Endodermal cell (in vitro differentiated cells): ENCODE measurements at regions not wholly inside any gene's neighbourhood (a gene's known extent, or its start where the extent isn't known, plus 50 kb on each side); places are given as distances from the start of the nearest gene placed in this dataset.

Source experiments
- DNase-seq: peaks from one replicate; pipeline ENCODE4 v3.0.0-alpha.2; 2017
- H3K27ac ChIP-seq: 2 replicates; pipeline ENCODE4 v1.5.1; 2013; ENCODE audit warnings: mild to moderate bottlenecking, low read depth, low read length, moderate library complexity
- H3K27me3 ChIP-seq: 2 replicates; pipeline ENCODE4 v1.6.1; 2013; ENCODE audit warnings: mild to moderate bottlenecking, low read length, moderate library complexity; ENCODE audit not compliant: insufficient read depth, control insufficient read depth, poor library complexity, severe bottlenecking
- H3K36me3 ChIP-seq: 2 replicates; pipeline ENCODE4 v1.7.0; 2013; ENCODE audit warnings: mild to moderate bottlenecking, low read length, moderate library complexity; ENCODE audit not compliant: control insufficient read depth, insufficient read depth
- H3K4me1 ChIP-seq: one replicate; pipeline ENCODE4 v1.7.0; 2013; ENCODE audit warnings: low read length; ENCODE audit not compliant: control insufficient read depth, insufficient read depth
- H3K4me3 ChIP-seq: 2 replicates; pipeline ENCODE4 v1.5.1; 2013; ENCODE audit warnings: mild to moderate bottlenecking, low read length, moderate library complexity
- H3K9ac ChIP-seq: 2 replicates; pipeline ENCODE4 v1.6.1; 2013; ENCODE audit warnings: mild to moderate bottlenecking, low read length, moderate library complexity; ENCODE audit not compliant: poor library complexity, severe bottlenecking; ENCODE audit errors: extremely low read depth
- H3K9me3 ChIP-seq: 2 replicates; pipeline ENCODE4 v1.6.1; 2013; ENCODE audit warnings: mild to moderate bottlenecking, low read length, moderate library complexity; ENCODE audit not compliant: control insufficient read depth
- H3K27ac Mint-ChIP-seq: 2 replicates; pipeline ENCODE4 v1.8.0; 2020; ENCODE audit warnings: mixed read lengths
- H3K27me3 Mint-ChIP-seq: 2 replicates; pipeline ENCODE4 v1.8.0; 2021; ENCODE audit warnings: mild to moderate bottlenecking, mixed read lengths; ENCODE audit not compliant: insufficient read depth
- H3K36me3 Mint-ChIP-seq: 2 replicates; pipeline ENCODE4 v1.8.0; 2020; ENCODE audit warnings: low read depth, mixed read lengths
- H3K4me1 Mint-ChIP-seq: 2 replicates; pipeline ENCODE4 v1.8.0; 2020; ENCODE audit warnings: mixed read lengths
- H3K4me3 Mint-ChIP-seq: 2 replicates; pipeline ENCODE4 v1.8.0; 2020; ENCODE audit warnings: mild to moderate bottlenecking, moderate library complexity, mixed read lengths
- H3K9me3 Mint-ChIP-seq: 2 replicates; pipeline ENCODE4 v1.8.0; 2020; ENCODE audit warnings: mild to moderate bottlenecking, mixed read lengths
- WGBS, 2 experiments: methylation state at CpG; one replicate each; pipeline versions ENCODE4 v1.1.5 to v1.1.7; 2013; ENCODE audit warnings: missing lambda C conversion rate in 2 of 2, mixed read lengths in 1 of 2; ENCODE audit not compliant: insufficient coverage in 1 of 2, insufficient read length in 1 of 2; 5-methylcytosine and 5-hydroxymethylcytosine counted together
- TF ChIP-seq, protein P1 (sequence below): fragments of 200-600 bp; sonication (generic); conservative IDR thresholded peaks from 2 replicates; pipeline ENCODE4 v1.5.0; 2021; ENCODE audit warnings: antibody characterized with exemption, mild to moderate bottlenecking

DNA sequence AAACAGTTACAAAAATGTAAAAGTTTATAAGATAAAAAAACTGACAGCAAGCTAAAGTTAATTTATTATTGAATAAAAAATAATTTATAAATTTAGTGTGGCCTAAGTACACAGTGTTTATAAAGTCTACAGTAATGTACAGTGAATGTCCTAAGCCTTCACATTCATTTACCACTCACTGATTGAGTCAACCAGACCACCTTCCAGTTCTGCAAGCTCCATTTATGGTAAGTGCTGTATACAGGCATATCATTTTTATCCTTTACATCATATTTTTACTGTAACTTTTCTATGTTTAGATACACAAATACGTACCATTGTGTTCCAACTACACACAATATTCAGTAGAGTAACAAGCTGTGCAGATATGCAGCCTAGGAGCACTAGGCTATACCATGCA is 184.2 kb upstream of the LRATD1 start:
- Mint-ChIP-seq H3K4me1 (peaks cover 4% of the 10 kb centered on the region), H3K4me3 (no peak overlapping the region), H3K27me3 (no peaks in the 10 kb centered on the region), H3K27ac (no peak overlapping the region), H3K9me3 (peaks cover 32% of the 10 kb centered on the region), H3K36me3 (no peaks in the 10 kb centered on the region)
- TF ChIP-seq, protein P1, sequence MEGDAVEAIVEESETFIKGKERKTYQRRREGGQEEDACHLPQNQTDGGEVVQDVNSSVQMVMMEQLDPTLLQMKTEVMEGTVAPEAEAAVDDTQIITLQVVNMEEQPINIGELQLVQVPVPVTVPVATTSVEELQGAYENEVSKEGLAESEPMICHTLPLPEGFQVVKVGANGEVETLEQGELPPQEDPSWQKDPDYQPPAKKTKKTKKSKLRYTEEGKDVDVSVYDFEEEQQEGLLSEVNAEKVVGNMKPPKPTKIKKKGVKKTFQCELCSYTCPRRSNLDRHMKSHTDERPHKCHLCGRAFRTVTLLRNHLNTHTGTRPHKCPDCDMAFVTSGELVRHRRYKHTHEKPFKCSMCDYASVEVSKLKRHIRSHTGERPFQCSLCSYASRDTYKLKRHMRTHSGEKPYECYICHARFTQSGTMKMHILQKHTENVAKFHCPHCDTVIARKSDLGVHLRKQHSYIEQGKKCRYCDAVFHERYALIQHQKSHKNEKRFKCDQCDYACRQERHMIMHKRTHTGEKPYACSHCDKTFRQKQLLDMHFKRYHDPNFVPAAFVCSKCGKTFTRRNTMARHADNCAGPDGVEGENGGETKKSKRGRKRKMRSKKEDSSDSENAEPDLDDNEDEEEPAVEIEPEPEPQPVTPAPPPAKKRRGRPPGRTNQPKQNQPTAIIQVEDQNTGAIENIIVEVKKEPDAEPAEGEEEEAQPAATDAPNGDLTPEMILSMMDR = no peak
- no peak for DNase-seq
- H3K36me3 ChIP-seq = no peaks in the 10 kb centered on the region
- 64% methylated on average over 1 of the region's 1 CpG; no CpG with 5 or more reads in 1 of the 2 experiments for WGBS, 2 experiments
- H3K27ac ChIP-seq = no peak overlapping the region
- H3K9ac ChIP-seq = no peak overlapping the region
- no peaks in the 10 kb centered on the region for H3K27me3 ChIP-seq
- H3K9me3 ChIP-seq = peaks cover 17% of the 10 kb centered on the region
- no peaks in the 10 kb centered on the region for H3K4me1 ChIP-seq
- H3K4me3 ChIP-seq = no peak overlapping the region

DNA sequence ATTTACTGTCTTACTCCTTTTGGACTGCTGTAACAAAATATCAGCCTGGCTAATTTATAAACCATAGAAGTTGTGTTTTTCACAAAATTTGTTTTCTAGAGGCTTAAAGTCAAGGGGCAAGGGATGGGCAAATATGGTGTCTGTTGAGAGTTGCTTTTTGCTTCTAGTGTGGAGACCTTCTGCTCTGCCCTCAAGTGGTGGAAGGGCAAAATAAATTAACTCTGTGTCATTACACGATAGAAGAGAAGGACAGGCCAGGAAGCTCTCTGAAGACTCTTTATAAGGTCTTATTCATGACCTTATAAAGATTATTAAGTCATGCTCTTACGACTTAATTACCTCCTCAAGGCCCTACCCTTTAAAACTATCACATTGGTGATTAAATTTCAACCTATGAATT is 181.2 kb upstream of the LRATD1 start:
- no peaks in the 10 kb centered on the region for H3K27me3 Mint-ChIP-seq
- no peak overlapping the region for H3K9ac ChIP-seq
- H3K9me3 Mint-ChIP-seq = peaks cover 17% of the 10 kb centered on the region
- no peaks in the 10 kb centered on the region for H3K36me3 ChIP-seq
- no peak for DNase-seq
- TF ChIP-seq, protein P1 = peak; percentile 60
- H3K27me3 ChIP-seq = no peaks in the 10 kb centered on the region
- WGBS, 2 experiments = 80 to 88% methylated on average over 1 to 2 of the region's 2 CpGs
- no peak overlapping the region for H3K27ac ChIP-seq
- H3K4me1 ChIP-seq = no peaks in the 10 kb centered on the region
- H3K4me1 Mint-ChIP-seq = peaks cover 4% of the 10 kb centered on the region
- peaks cover 3% of the 10 kb centered on the region for H3K9me3 ChIP-seq
- no peak overlapping the region for H3K4me3 Mint-ChIP-seq
- no peak overlapping the region for H3K27ac Mint-ChIP-seq
- H3K36me3 Mint-ChIP-seq = no peaks in the 10 kb centered on the region
- no peak overlapping the region for H3K4me3 ChIP-seq

DNA sequence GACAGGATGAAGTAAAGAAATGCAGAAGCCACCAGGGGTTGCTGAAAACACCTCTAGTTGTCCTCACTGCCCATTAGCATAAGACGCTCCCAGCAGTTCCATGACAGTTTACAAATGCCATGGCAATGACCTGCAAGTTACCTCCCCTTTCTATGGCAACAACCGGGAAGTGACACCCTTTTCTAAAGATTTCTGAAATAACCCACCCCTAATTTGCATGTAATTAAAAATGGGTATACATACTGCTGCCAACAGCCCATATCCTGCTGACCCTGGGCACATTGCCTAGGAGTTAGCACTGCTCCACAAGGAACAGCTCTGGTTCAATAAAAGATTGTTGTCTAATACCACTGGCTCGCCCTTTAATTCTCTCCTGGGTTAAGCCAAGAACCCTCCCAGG is 178.3 kb upstream of the LRATD1 start:
- H3K9me3 Mint-ChIP-seq = peaks cover 30% of the 10 kb centered on the region
- Histone ChIP-seq H3K27me3 (no peaks in the 10 kb centered on the region), H3K9me3 (peaks cover 27% of the 10 kb centered on the region), H3K4me3 (no peak overlapping the region), H3K36me3 (no peaks in the 10 kb centered on the region), H3K9ac (no peak overlapping the region), H3K27ac (no peak overlapping the region), H3K4me1 (no peaks in the 10 kb centered on the region)
- TF ChIP-seq, protein P1 = no peak
- no peak overlapping the region for H3K27ac Mint-ChIP-seq
- no peak overlapping the region for H3K4me3 Mint-ChIP-seq
- H3K27me3 Mint-ChIP-seq = no peaks in the 10 kb centered on the region
- peaks cover 4% of the 10 kb centered on the region for H3K4me1 Mint-ChIP-seq
- WGBS, 2 experiments = 83 to 87% methylated on average over 2 to 3 of the region's 3 CpGs
- no peaks in the 10 kb centered on the region for H3K36me3 Mint-ChIP-seq
- peak; percentile 40 for DNase-seq
